Superior temporal gyrus (tissue), 1 donor: ENCODE measurements at regions not wholly inside any gene's neighbourhood (a gene's known extent, or its start where the extent isn't known, plus 50 kb on each side); places are given as distances from the start of the nearest gene placed in this dataset.
"Not testable (repeated sequence)": the region's sequence is repeated elsewhere in the genome, so short reads cannot be mapped to it uniquely, and the experiment has no call there.

ENCODE experiments used
- DNase-seq: peaks from one replicate; pipeline ENCODE4 v3.0.0-alpha.2; 2016; ENCODE audit errors: extremely low spot score

DNA sequence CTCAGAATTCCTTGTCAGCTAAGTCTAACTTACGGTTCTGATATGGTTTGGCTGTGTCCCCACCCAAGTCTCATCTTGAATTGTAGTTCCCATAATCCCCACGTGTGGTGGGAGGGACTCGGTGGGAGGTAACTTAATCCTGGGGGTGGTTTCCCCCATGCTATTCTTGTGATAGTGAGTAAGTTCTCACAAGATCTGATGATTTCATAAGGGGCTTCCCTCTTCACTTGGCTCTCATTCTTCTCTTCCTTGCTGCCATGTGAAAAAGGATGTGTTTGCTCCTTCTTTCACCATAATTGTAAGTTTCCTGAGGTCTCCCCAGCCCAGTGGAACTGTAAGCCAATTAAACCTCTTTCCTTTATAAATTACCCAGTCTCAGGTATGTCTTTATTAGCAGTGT, 163.0 kb downstream of the PMAIP1 start:
- not testable (repeated sequence) for DNase-seq

DNA sequence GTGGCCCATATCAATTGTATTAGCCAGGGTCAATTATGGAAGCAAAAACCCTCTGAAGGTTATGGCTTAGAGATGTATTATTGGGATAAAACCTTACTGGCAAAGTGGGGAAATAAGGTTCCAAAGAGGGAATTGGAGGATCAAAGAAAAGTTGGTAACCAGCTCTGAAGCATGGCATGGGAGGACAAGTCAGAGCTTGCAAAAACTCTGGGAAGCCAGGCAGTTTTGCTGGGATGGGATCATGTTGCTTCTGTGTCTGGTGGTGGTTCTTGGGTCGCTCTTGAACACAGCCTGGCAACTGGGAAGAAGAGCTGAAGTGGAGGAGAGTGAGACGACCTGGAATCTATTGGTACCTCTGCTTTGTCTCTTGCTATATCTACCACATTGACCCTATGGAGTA, 162.6 kb downstream of the PMAIP1 start:
- no peak for DNase-seq

DNA sequence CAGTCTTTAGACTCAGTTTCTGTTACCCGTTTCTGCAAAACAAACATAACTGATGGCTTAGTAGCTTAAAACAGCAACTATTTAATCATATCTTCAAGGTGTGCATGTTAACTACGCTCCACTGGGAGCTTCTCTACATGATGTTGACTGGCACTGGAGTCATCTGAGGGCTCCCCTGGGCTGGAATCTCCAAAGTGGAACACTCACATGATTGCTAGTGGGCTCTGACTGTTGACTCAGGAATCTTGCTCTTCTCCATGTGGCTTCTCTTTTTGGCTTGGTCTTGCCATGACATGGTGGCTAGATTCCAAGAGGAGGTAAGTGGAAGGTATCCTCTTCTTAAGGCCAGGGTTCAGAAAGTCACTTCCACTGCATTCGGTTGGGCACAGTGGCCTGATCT, 160.8 kb downstream of the PMAIP1 start:
- no peak for DNase-seq

DNA sequence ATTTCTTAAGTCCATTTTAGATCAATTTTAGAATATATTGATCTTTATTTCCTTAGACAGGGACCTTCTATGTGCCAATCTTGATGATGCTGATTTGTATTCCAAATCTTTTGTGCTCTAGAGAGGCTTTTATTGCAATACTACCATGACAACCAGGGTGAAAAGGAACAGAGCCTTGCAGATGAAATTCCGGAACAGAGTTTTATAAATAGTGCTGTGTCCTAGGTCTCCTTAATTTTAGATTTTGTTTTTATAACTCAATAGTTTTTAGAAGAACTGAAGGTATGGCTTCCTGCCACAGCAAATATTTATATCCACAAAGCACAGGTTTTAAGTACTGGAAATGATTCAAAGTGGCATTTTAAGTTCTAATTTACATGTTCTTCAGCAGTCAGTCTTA, 160.2 kb downstream of the PMAIP1 start:
- DNase-seq: no peak

DNA sequence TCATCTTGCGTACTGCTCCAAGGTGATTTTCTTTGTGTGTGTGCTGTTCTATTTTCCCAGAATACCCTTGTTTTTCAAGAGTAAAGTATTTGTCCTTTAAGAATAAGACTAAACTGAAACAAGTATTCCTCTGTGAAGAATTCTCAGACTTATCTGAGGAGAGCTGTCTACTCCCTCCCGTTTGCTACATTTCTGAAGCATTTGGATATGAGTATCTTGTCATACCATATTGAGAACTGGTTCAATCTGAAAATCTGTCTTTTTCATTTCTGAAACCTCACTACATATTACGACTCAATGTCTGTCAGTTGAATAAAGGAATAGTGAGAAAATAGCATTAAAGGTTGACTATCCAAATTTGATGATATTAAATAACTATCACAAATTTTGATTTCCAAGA, 159.4 kb downstream of the PMAIP1 start:
- DNase-seq: no peak

DNA sequence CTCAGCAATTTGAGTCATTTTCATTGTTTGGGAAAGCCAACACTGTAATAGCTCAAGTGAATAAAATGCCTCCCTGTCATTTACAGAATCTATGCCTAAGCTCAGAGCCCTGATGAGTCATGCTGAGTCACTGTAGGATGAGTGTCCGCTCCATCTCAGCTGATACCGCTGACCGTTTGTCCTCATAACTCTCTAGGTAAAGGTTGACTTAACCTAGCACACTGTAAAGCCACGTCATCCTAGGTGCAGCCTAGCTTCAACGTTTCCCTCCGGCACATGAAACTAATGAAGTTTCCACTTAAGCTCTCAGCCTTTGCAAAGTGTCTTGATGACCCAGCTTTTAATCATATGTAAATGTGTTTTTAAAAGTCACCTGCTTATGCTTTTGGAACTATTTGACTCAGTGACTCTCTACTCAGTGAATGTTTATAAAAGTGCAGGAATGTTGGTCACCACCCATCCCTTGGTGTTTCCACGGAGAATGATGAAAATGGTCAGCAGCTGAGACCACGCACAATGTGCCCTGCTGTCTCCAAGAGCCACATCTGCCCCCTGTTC, 154.0 kb downstream of the PMAIP1 start:
- peak; percentile 36 for DNase-seq

DNA sequence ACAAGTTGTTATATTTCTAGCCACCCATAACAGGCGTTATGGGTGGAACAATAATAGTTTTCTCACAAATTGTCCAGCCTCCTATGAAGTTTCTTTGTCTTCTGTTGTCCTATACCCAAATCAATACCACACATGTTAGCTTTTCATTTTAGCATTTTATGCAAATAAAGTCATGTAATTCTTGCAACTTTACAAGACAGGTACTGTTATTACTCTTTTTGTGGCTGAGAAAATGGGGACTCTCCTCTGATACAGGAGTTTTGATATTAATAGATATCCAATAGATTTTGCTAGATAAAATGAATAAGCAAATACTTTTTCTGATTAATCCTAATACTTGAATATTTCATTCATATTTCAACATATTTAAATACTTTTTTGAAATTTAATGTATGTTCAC, 151.0 kb downstream of the PMAIP1 start:
- DNase-seq: no peak

DNA sequence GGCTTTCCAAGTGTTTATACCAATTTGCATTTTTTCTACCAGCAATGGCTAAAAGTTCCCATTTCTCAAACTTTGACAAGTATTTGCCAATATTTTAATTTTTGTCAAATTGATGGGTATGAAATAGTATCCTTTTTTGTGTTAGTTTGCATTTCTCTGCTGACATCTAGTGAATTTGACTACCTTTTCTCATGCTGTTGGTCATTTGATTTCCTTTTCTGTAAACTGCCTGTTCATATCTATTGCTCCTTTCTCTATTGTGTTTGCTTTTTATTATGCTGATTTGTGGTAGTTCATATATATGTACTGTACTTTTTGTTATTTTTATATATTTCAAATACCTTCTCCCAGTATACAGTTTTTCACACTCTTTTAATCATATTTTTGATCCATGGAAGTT, 149.4 kb downstream of the PMAIP1 start:
- no peak for DNase-seq

DNA sequence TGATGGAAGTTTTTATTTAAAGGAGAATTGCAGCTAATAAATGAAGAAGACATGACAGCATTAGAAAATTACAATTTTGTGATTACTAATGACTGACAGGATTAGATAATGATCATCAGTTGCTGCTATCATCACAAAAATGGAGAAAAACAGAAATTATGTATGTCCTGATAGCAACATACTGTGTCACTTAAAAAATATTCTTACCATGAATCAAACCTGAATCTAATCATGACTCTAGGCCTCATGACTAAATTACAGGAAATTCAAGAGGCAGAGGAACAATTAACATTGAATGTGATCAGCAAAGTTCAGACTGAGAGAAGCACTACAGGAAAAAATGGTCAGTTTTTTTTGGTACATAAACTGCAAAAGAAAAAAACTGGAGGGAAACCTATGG, 147.8 kb downstream of the PMAIP1 start:
- no peak for DNase-seq

DNA sequence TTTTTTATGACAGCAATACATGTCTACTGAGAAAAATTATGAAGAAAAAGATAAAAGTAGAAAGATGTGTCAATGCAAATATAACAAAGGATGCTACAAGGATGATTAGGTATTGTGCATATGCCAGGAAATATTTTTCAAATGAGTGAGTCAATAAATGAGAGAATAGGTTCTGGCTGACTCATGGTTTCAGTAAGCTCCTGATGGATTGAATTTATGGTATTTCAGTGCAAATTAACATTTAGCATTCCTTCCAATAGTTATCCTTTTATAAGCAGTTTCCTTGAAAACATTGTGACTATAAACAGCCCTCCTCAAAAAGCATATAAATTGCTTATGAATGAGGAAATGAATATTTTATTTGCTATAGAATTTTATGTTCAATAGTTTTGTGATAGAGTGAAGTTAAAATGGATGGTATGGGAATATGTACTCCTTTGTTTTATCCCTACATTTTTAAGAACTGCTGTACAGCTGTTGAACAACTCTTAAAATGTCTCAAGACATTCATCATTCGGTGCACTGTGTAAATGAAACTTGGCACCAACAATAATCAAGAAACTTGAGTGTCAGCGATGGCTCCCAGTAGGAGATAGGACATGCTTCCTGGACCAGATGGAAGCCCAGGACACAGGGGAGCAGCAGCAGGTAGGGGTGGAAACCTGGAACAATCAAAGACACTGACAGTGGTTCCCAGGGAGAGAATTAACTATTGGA, 144.7 kb downstream of the PMAIP1 start:
- no peak for DNase-seq

DNA sequence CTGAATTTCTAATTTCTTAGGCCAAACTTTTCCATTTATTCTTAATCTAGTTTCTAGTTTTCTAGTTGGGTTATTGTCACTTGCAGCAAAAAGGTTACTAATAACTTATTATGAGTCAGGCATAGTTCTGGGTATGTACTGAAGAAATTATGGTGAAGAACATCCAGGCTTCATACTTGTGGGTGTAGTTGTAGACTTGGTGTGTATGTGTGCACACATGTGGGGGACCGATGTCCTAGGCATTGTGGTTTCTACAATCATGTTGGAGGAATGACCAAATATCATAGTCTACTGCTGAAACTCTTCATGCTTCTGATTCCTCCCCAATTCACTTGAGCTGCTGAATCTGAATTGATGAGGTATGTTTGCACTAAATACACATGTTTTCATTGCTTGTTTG, 141.2 kb downstream of the PMAIP1 start:
- no peak for DNase-seq

DNA sequence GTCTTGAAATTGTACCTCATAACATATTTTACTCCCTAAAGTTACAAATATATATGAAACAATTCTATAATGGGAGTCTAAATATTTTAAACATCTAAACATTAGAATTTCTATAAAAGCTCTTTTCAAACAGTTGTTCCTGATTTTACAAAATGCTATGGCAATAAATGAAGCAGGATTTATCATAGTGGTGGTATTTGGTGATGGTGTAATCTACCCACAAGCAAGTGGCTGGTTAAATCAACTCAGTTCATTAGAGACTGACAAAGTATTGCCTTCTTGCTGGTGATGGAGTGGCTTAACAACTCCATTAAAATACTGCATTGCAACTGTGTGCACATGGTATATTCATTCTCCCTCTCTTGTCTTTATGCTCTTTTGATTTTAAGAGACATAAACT, 138.9 kb downstream of the PMAIP1 start:
- DNase-seq: no peak

DNA sequence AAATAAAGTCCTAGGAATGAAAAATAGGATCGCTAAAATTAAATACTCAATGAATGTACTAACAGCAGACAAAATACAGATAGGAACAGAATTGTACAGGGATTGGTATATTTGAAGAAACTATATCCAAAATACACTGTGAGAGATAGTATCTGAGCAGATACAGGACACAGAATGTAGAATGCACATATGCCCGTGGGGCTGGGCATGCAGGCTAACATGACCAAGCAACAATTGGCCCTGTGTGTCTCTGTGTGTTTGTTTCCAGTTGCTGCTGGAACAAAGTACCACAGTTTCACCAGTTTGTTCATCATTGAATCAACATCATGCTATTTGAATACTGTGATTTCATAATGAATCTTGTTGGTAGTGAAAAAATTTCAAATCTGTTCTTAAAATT, 127.6 kb downstream of the PMAIP1 start:
- DNase-seq: peak; percentile 83

DNA sequence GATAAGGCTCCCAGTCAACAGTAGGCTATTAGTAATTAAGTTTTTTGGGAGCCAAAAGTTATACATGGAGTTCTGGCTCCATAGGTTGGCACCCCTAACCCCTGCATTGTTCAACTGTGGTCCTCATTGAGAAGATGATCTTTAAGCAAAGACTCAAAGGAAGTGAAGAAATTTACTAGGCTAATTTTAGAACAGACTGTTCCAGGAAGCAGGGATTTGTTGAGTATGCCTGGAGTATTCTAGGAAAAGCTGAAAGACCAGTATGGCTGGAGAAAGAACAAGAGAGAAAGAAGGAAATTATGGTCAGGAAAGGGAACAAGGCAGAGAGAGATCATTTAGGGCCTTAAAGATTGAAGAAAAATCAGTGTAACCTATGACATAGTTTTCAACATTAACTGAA, 125.1 kb downstream of the PMAIP1 start:
- DNase-seq: no peak

DNA sequence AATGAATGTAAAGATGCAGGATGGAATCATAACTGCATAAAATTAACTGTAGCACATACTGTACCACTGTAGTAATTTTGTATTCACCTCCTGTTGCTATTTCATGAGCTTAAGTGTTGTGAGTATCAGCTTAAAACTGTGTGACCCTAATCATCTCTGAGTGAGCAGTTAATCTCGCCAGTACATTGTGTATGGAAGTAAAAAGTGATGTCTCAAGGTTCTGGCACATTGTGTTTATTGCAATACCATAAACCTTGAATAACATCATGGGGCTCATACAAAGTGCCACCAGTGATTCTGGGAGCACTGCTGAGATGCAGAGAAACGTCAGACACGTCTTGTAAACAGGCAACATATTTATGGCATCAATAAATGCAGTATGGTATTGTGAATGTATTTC, 124.5 kb downstream of the PMAIP1 start:
- DNase-seq: no peak

DNA sequence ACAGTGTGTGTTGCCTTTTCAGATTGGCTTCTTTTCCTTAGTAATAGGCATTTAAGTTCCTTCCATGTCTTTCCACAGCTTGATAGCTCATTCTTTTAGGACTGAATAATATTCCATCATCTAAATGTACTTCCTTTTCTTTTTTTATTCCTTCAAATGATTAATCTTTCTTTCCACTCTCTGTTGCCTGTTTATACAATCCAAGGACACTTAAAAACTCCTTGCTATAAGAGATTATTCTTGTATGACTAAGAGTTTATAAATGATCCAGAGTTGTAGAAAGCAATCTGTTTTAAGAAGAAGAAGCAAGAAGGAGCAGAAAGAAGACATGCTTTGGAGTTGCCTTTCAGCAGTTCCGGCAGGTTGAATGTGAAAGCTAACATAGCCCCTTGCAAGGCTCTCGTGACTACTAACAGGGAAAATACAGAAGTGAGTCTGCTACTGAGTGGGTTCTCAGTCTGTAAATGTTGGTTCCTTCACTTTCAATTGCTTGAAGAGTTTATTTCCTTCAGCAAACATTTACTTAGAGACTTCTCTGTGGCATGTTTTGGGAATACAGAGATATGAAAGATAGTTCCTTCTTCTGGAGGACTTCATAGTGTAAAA, 123.0 kb downstream of the PMAIP1 start:
- no peak for DNase-seq

DNA sequence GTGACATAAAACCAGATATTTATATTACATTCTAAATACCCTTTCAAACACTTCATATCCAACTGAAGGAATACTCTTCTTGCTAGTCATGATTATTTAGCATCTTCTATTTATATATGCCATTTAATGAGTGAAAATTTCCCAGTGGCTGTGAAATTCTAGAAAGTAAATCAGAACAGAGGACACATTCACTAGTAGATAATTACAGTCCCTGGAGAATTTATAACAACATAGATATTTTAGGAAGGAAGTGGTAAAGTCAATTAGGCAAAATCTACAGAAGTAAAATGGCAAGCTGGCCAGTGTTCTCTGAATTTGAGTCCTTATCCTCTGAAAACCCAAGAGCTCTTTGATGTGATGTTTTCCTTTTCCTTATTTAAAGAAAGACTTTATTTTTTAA, 121.8 kb downstream of the PMAIP1 start:
- DNase-seq: no peak

DNA sequence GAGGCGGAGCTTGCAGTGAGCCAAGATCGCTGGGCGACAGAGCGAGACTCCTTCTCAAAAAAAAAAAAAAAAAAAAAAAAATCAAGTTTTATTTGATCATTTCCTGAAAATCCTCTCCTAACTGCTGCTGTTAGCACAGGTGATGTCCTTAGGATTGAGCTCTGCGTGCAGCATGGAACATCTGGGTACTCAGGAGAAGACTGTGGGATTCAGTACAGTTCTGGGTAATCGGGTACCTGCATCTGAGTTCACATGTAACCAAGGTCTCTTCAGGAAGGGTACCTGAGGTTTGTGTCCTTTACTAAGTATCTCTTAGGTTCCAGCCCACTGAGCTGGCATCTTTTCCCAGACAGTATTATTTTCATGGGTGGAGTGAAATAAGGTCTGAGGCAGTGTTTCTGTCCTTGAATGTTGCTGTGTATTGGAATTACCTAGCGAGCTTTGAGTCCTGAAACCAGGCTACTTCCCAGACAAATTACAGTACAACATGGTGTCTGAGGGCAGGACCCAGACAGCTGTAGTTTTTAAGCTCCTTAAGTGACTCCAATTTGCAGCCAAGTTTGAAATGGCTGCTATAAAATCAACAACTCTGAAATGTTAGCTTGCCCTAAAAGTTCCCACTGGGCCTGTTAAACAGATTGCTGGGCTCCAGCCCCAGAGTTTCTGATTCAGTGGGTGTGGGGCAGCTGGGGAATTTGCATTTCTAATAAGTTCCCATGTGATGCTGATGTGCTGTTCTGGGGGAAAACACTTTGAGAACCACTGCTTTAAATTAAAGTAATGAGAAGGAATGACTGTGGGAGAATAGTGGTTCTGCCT, 120.5 kb downstream of the PMAIP1 start:
- DNase-seq: no peak

DNA sequence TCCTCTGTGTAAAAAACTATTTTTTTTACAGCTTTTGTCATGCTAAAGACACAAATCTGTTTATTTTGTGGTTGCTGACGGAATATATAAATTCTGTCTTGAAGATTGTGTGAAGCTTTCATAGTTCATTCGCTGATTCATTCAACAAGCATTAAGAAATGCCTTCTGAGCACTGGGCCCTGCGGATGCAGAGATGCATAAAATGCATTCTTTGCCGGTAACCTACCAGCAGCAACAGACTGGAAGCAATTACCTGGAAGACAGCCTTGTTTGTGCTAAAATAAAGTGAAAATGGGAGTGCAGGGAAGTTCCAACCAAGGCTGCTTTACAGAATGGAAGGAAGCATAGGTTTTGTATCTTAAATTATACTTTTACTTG, 119.7 kb downstream of the PMAIP1 start:
- DNase-seq: no peak

DNA sequence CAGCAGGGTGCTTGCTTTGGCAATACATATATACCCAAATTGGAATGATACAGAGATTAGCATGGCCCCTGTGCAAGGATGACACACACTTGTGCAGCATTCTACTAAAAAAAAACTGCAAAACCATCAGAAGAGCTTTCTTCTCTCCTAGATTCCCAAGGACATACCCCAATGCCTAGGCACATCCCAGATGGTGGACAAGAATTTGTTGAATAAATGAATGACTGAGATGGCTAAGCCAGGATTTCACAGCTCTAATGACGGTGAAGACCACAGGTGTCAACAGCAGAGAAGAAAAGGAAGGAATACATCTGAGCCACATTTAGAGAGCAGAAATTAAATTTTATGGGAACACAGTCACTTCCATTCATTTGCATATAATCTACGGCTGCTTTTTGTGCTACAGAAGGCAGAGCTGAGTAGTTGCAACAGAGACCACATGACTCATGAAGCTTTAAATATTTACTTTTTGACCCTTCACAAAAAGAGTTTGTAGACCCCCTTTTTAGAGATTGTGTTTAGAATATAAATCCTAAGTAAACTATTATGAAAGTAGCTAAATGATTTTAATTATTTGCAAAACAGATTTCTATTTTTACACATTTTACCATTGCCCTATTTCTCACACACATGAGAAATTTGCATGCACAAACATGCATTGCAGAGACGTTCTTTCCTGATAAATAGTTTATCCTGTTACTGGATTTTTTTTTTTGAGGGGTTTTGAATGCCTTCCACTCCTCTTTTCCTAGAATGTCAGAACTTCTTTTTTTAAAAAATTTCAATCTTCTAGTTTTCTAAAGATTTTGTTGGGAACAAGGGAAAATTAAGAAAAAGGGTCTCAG, 119.0 kb downstream of the PMAIP1 start:
- DNase-seq: no peak

DNA sequence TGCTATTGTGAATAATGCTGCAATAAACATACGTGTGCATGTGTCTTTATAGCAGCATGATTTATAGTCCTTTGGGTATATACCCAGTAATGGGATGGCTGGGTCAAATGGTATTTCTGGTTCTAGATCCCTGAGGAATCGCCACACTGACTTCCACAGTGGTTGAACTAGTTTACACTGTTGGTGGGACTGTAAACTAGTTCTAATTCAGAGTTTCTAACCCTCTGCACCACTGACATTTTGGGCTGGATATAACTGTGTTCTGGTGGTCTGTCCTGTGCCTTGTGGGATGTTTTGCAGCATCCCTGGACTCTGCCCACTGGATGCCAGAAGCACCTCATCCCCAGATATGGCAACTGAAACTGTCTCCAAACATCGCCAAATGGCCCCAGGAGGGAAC, 118.3 kb downstream of the PMAIP1 start:
- DNase-seq: not testable (repeated sequence)

DNA sequence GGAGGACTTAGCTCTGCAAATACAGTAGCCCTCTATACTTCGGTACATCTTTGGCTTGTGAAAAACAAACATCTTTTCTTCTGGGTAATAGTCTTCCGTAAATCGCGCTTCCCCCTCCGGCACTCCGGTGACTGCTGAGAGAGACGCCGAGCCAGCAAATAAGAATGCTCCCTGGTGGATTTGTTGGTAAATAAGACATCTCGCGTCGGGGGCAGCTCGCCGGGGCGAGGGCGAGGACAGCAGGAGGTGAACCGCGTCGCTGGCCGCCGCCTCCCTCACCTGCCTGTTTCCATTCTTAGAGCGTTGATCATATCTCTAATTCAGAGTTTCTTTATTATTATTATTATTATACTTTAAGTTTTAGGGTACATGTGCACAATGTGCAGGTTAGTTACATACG, 117.6 kb downstream of the PMAIP1 start:
- DNase-seq: no peak
